DND-41 (cell line): ENCODE measurements at regions not wholly inside any gene's neighbourhood (a gene's known extent, or its start where the extent isn't known, plus 50 kb on each side); places are given as distances from the start of the nearest gene placed in this dataset.

Experiments
- ATAC-seq: fragments of 200-7000 bp; cut with Tn5 transposase; 3 replicates; pipeline ENCODE4 v1.9.1; 2021; ENCODE audit warnings: low read depth; ENCODE audit not compliant: insufficient read depth
- DNase-seq: peaks from one replicate; pipeline ENCODE4 v3.0.0-alpha.2; 2020
- H2AFZ ChIP-seq: 2 replicates; pipeline ENCODE4 v1.6.0; 2012; ENCODE audit warnings: low read depth, low read length
- H3K27ac ChIP-seq: 2 replicates; pipeline ENCODE4 v1.5.1; 2012; ENCODE audit warnings: low read length, inconsistent platforms
- H3K27me3 ChIP-seq: fragments of 200-600 bp; sonication (generic); 2 replicates; pipeline ENCODE4 v1.6.0; 2012; ENCODE audit warnings: low read length, mild to moderate bottlenecking, inconsistent platforms; ENCODE audit not compliant: insufficient read depth, poor library complexity
- H3K36me3 ChIP-seq: 2 replicates; pipeline ENCODE4 v1.5.1; 2012; ENCODE audit warnings: low read length, inconsistent platforms; ENCODE audit not compliant: insufficient read depth
- H3K4me1 ChIP-seq: 2 replicates; pipeline ENCODE4 v1.5.1; 2012; ENCODE audit warnings: mild to moderate bottlenecking, low read length; ENCODE audit not compliant: insufficient read depth
- H3K4me2 ChIP-seq: 2 replicates; pipeline ENCODE4 v1.6.0; 2012; ENCODE audit warnings: mild to moderate bottlenecking, moderate library complexity, low read length, inconsistent platforms; ENCODE audit not compliant: insufficient read depth
- H3K4me3 ChIP-seq, 2 experiments: fragments of 200-600 bp in 1 of 2; shearing (Covaris generic) in 1 of 2; 2 replicates each; pipeline ENCODE4 v1.5.1; 2012 to 2016; ENCODE audit warnings: inconsistent platforms in 2 of 2, low read length in 2 of 2, mild to moderate bottlenecking in 2 of 2, low read depth in 1 of 2, moderate library complexity in 1 of 2
- H3K79me2 ChIP-seq: 2 replicates; pipeline ENCODE4 v1.6.0; 2012; ENCODE audit warnings: low read length, inconsistent platforms; ENCODE audit not compliant: insufficient read depth
- H3K9ac ChIP-seq: 2 replicates; pipeline ENCODE4 v1.6.0; 2012; ENCODE audit warnings: low read depth, mild to moderate bottlenecking, inconsistent platforms, low read length, moderate library complexity
- H3K9me3 ChIP-seq: 2 replicates; pipeline ENCODE4 v1.5.1; 2012; ENCODE audit warnings: low read length, moderate library complexity, mild to moderate bottlenecking, inconsistent platforms; ENCODE audit not compliant: insufficient read depth, severe bottlenecking
- H4K20me1 ChIP-seq: 2 replicates; pipeline ENCODE4 v1.6.0; 2012; ENCODE audit warnings: low read length; ENCODE audit not compliant: insufficient read depth
- CTCF ChIP-seq: IDR thresholded peaks from 2 replicates; pipeline ENCODE4 v1.5.1; 2012; ENCODE audit warnings: borderline replicate concordance, low read length, moderate library complexity, mild to moderate bottlenecking; ENCODE audit not compliant: poor library complexity, severe bottlenecking; ENCODE audit errors: extremely low read depth
- EZH2 ChIP-seq: IDR thresholded peaks from 3 replicates; pipeline ENCODE4 v1.6.1; 2012; ENCODE audit warnings: borderline replicate concordance, low read depth, mild to moderate bottlenecking, moderate library complexity, low read length, inconsistent platforms; ENCODE audit not compliant: severe bottlenecking

- Histone ChIP-seq H3K27ac (no peak overlapping the region), H3K27me3 (peaks cover 3% of the 10 kb centered on the region), H3K4me3 (no peak overlapping the region), H3K79me2 (no peaks in the 10 kb centered on the region), H3K9me3 (no peaks in the 10 kb centered on the region), H3K4me2 (no peak overlapping the region), H4K20me1 (no peaks in the 10 kb centered on the region), H3K4me1 (no peaks in the 10 kb centered on the region), H3K36me3 (no peaks in the 10 kb centered on the region), H3K9ac (no peak overlapping the region), H2AFZ (no peak overlapping the region)
- ATAC-seq (no peak), DNase-seq (no peak)
- no peak for TF ChIP-seq EZH2
- TF ChIP-seq CTCF, result no peak
These were observed 59.6 kb upstream of the CELF2 start for GRCh38 chr10:10958041-10958440.

- Histone ChIP-seq H2AFZ (no peak overlapping the region), H3K79me2 (no peaks in the 10 kb centered on the region), H3K4me3 (no peak overlapping the region), H3K9ac (no peak overlapping the region), H3K4me1 (no peaks in the 10 kb centered on the region), H4K20me1 (no peaks in the 10 kb centered on the region), H3K4me2 (no peak overlapping the region), H3K27ac (no peak overlapping the region), H3K27me3 (peaks cover 3% of the 10 kb centered on the region), H3K9me3 (no peaks in the 10 kb centered on the region), H3K36me3 (no peaks in the 10 kb centered on the region)
- ATAC-seq (no peak), DNase-seq (no peak)
- no peak for TF ChIP-seq CTCF
- no peak for TF ChIP-seq EZH2
These were observed 58.0 kb upstream of the CELF2 start for GRCh38 chr10:10959666-10960065.

- TF ChIP-seq CTCF, result no peak
- H3K79me2 ChIP-seq, result no peaks in the 10 kb centered on the region
- DNase-seq (no peak), ATAC-seq (no peak)
- H3K9me3 ChIP-seq, result no peaks in the 10 kb centered on the region
- no peak overlapping the region for H3K27ac ChIP-seq
- H2AFZ ChIP-seq, result no peak overlapping the region
- no peaks in the 10 kb centered on the region for H3K4me1 ChIP-seq
- no peaks in the 10 kb centered on the region for H3K36me3 ChIP-seq
- H3K27me3 ChIP-seq, result peaks cover 3% of the 10 kb centered on the region
- no peak overlapping the region for H3K9ac ChIP-seq
- no peak overlapping the region for H3K4me3 ChIP-seq
- no peak overlapping the region for H3K4me2 ChIP-seq
- no peaks in the 10 kb centered on the region for H4K20me1 ChIP-seq
These were observed 57.1 kb upstream of the CELF2 start for GRCh38 chr10:10960534-10960933.

- Histone ChIP-seq H3K27ac (no peak overlapping the region), H3K4me2 (no peak overlapping the region), H3K9me3 (no peaks in the 10 kb centered on the region), H2AFZ (no peak overlapping the region), H3K9ac (no peak overlapping the region), H3K4me3 (no peak overlapping the region), H3K4me1 (no peaks in the 10 kb centered on the region), H4K20me1 (no peaks in the 10 kb centered on the region), H3K36me3 (no peaks in the 10 kb centered on the region), H3K27me3 (peaks cover 3% of the 10 kb centered on the region), H3K79me2 (no peaks in the 10 kb centered on the region)
- DNase-seq (no peak), ATAC-seq (no peak)
- TF ChIP-seq EZH2 (no peak), CTCF (no peak)
These were observed 56.6 kb upstream of the CELF2 start for GRCh38 chr10:10961072-10961471.
